ENCODE measurements at regions not wholly inside any gene's neighbourhood (a gene's known extent, or its start where the extent isn't known, plus 50 kb on each side); places are given as distances from the start of the nearest gene placed in this dataset.
"Not testable (repeated sequence)": the region's sequence is repeated elsewhere in the genome, so short reads cannot be mapped to it uniquely, and the experiment has no call there.

DNA sequence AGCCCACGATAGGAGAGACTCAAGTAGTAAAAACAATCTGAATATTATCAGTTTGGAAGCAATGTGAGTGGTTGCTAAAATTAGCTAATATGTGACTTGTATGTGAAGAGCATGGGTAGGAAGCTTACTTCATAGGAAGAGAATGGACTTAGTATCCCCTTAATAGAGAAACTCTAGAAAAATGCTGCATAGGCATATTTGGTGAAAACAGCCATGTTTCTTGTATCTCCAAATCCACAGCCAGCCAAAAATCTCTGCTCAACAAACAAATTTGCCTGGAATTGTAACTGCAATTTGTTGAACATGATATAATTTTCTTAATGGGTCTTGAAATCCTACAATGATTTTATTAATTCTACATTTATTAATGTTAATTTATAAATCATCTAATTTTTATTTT, 1252.9 kb upstream of the TMEM132C start:
- no peak for DNase-seq

DNA sequence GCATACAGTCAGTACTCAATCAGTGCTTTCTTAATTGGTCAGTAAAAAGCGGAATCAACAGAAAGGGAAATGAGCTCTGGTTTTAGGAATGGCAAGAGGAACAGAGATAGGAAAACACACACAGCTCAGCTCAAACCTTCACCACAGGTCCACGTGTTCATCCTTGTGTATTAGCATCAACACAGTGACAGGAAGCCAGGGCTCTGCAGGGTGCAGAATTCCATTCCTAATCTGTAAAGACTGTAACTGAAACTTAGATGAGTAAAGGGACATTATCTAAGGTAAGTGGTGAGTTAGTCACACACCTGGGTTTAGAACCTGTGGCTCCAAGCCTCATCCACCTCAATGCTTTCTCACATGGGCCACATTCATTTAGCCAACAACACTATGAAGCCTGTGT, 1242.2 kb upstream of the TMEM132C start:
- no peak for DNase-seq

- DNase-seq: no peak
Observed at GRCh38 chr12:127025545-127025944, 1241.4 kb upstream of the TMEM132C start.

DNA sequence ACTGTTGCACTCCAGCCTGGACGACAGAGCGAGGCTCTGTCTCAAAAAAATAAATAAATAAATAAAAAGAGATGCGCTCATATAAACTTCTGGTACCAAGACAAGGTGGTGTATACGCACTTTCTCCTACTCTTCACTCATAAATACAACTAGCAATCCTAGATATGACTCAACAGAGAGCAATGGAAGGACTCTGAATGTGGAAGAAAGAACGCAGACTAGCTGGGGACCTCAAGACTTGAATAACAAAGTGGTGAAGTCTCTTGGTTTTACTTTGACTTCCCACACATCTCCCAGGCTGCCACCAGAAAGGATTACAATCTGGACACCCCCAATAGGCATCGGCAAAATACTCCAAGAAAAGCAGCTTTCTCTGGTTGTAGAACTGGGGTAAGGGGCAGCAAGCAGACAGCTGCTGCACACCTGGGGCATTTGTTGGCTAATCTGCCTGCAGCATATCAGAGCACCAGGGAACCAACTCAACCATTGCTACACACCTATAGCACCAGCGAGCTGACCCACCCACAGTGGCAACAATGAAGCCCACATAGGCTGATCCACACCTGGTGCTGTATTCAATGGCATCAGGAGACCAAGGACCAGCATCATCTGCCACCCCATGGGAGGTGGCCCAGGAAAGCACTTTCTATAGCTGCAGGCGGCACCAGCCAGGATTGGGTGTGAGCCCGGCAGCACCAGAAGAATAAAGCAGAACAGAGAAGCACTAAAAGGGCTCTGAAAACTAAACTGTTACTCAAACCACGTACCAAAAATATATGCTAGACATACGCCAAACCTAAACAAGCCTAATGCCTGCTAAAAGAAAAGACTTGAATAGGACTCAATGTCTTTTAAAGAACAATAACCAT, 1231.7 kb upstream of the TMEM132C start:
- no peak for DNase-seq

DNA sequence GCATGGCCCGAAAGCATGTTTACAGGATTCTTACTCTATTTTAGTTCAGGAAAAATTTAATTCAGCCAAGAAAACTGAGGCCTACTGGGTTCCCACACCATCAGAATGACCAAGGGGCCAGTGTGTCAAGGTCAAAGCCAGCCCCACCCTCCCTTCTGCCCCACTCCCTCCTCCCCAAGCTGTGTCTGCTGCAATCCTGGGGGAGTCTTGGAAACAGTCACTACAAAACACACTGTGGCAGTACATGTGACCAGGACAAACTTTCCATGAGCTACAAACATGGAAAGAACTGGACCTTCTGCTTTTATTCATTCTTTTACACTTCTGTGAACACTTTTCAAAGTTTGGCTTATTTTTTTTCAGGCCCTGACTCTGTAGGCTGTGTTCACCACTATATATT, 1228.8 kb upstream of the TMEM132C start:
- no peak for DNase-seq

GRCh38 chr12:127038761-127039160, 1228.2 kb upstream of the TMEM132C start:
- no peak for DNase-seq

GRCh38 chr12:127041985-127042625, 1224.9 kb upstream of the TMEM132C start:
- DNase-seq: no peak

GRCh38 chr12:127043731-127044130, 1223.2 kb upstream of the TMEM132C start:
- no peak for DNase-seq

GRCh38 chr12:127044836-127045235, 1222.1 kb upstream of the TMEM132C start:
- DNase-seq: no peak

GRCh38 chr12:127046467-127046866, 1220.5 kb upstream of the TMEM132C start:
- no peak for DNase-seq

DNA sequence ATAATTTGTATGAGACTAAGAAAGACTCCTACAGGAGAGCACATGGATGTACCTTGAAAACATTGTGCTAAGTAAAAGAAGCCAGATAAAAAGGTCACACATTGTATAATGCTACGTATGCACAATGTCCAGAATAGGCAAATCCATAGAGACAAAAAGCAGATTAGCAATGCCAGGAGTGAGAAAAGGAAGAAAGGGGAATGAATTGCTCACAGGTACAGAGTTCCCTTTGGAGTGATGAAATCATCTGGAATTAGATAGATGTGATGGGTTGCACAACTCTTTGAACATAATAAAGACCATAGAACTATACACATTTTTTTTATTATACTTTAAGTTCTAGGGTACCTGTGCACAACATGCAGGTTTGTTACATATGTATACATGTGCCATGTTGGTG, 1218.9 kb upstream of the TMEM132C start:
- DNase-seq: no peak

- not testable (repeated sequence) for DNase-seq
Observed at GRCh38 chr12:127048525-127048924, 1218.4 kb upstream of the TMEM132C start.

DNA sequence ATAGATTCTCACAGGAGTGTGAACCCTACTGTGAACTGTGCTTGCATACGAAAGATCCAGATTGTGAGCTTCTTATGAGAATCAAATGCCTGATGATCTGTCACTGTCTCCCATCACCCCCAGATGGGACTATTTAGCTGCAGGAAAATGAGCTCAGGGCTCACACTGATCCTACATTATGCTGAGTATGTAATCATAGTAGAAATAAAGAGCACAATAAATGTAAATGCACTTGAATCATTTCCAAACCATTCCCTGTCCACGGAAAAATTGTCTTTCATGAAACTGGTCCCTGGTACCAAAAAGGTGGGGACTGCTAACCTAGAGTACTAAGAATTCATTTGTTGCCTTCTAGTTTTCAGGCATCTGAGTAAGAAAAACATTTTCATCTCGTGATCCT, 1215.8 kb upstream of the TMEM132C start:
- DNase-seq: no peak

DNA sequence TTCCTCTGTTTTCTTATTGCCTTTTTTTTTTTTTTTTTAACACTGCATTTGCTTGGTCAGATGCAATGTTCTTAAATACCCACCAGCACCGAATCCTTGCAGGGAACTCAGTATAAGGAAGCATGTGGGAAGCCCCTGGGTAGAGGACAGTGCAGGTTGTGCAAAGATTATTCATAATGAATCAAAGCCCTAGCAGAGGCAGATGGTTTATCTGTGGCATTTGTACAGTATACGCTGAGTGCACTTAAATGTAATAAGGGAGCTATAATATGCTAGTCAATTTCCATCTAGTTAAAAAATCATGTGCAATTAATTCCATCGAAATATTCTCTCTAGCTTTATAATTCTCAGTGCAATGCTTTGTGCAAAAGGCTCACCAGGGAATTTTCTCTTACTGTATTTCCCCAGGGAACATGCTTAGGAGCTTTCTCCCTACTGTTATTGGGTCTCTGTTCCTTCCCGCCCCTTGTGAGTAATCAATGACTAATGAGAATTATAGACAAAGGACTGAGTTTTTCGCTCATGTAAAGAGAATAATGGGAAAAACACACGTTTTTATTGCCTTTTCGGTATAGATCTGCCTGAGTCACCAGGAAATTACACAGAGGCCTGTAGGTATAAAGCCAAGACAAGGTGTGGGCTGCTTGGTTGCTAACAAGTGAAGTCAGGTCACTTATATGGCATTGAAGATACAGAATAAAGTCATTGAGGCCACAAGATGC, 1214.3 kb upstream of the TMEM132C start:
- DNase-seq: no peak

DNA sequence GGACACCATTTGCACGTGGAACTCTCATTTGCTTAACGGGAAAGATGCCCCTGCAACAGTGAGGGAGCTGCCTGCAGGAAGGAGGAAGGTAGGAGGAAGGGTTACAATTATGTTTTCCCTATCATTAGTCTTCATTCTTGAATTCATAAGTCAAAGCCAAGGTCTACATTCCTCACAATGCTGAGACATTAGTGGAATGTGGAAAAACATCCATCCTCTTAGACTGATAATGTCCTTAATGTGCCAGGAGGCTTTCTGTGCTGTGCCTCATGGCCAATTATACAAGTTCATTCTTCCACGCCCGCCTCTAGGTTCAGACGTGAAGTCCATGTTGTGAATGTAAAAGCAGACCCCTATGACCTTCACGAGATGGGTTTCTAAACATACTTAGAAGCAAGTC, 1212.4 kb upstream of the TMEM132C start:
- no peak for DNase-seq

DNA sequence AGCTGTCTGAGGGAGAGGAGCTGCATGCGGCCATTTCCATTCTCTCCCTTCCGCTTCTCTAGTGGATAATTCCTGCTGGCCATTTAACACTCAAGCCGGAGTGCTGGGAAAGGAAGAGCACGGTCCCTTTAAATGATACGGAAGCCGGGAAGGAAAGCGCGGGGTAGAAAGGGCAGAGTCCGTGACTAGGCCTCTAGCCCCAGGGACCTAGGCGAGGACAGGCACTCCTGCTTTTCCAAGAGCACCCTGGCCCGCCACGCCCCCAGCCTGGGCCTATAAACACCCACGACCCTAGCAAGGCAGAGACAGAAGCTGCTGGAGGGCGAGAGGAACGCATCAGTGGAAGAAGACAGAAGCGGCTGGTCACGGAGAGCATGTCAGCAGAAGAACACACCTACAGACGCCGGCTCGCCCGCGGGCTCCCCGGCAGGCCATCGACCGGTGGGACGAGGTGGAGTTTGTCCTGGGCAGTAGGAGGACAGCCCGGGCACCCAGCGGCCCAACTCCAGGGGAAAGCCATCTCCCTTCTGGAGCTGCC, 1206.6 kb upstream of the TMEM132C start:
- DNase-seq: no peak

DNA sequence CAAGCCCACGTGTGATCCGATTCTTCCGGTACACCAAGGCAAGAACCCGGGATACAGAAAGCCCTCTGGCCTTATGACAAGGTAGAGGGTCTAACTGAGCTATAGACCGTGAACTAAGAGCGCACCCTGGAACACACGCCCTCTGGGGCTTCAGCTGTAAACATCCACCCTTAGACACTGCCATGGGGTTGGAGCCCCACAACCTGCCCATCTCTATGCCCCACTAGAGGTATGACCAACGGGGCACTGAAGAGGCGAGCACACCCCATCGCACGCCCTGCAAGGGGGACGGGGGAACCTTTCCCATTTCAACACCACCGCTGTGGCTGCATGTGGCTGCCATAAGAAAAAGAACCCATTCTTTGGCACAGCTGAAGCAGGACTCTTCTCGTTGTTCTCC, 1206.0 kb upstream of the TMEM132C start:
- no peak for DNase-seq

- no peak for DNase-seq
Observed at GRCh38 chr12:127063339-127064072, 1203.5 kb upstream of the TMEM132C start.

DNA sequence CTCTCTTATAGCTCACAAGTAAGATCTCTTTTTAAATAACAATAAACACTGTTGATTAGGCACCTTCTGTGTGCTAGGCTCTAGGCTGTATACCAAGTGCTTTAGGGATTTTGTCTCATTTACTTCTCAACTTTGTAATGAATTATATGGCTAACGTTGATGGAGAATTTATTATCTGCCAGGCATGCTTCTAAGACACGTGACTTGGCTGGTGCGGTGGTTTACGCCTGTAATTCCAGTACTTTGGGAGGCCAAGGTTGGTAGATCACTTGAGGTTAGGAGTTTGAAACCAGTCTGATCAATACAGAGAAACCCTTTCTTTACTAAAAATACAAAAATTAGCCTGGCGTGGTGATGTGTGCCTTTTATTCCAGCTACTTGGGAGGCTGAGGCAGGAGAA, 1202.8 kb upstream of the TMEM132C start:
- DNase-seq: no peak

- DNase-seq: no peak
Observed at GRCh38 chr12:127065595-127065994, 1201.4 kb upstream of the TMEM132C start.

DNA sequence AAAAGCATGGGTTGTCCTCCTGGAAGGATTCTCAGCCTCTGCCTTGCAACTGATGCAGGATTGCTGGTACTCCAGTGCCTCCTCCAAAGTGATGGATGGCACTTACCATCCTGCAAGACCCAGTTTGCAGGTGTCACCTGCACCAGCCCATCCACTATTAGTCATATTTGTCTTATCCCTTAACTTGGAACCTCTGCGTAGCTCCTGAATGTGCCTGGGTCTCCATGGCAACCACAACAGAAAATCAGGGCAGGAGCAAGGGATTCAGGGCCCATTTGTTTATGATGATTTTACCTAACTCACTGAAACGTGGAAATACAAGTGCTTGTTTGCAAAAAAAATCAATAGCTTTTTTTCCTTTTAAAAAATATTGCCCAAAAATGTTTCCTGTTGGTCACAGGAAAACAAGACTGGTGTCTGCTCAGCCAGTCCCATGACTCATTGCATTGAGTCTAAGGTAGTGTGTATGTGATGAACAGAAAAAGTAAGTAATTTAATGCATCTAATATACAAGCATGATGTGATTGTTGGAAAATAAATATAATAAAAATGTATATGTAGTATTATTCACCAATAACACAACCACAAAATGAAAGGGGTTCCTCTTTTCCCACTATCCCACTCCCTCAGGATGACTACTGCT, 1196.3 kb upstream of the TMEM132C start:
- no peak for DNase-seq

DNA sequence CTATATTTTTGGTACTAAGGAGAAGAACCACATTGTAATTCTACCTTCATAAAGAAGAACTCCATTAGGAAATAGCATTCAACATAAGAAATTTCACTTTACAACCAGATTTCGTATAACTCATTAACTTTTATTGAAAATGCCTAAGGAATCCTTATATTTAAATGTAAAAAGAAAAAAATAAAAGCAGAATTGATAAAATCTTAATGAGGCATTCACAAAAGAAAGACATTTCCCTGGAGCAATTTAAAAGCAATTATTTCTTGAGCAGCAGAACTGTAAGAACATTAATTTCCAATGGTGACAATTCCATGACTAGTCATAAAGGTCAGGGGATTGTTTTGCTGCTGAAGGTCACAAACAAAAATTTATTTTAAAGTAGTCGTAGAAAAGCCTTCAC, 1192.8 kb upstream of the TMEM132C start:
- DNase-seq: no peak
